ENCODE measurements at regions not wholly inside any gene's neighbourhood (a gene's known extent, or its start where the extent isn't known, plus 50 kb on each side); places are given as distances from the start of the nearest gene placed in this dataset.

DNA sequence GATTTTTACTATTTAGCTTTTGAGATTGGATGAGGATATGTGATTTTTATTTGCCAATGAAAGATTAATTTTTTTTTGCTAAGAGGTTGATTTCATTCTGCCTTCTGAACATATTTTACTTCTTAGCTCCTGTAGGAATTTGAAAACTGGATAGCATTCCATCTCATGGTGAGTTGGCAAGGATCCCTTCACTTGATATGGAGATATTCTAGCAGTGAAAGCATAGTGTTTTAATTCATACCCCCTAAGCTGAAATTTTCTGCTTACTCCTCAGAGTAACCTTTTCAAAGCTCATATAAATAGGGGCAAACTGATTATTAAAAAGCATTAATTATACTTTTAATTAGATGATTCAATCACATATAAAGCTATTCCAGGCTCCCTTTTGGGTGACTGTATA is 61.0 kb upstream of the KCNJ3 start:
- Histone ChIP-seq H3K9me3 (no peaks in the 10 kb centered on the region), H3K27ac (no peak overlapping the region), H3K4me3 (no peak overlapping the region), H3K27me3 (no peaks in the 10 kb centered on the region), H3K4me1 (no peaks in the 10 kb centered on the region), H3K36me3 (no peaks in the 10 kb centered on the region)
- TF ChIP-seq POLR2AphosphoS5 (IDR thresholded peaks at IDR 0.05), result no peak
- TF ChIP-seq, protein P1, sequence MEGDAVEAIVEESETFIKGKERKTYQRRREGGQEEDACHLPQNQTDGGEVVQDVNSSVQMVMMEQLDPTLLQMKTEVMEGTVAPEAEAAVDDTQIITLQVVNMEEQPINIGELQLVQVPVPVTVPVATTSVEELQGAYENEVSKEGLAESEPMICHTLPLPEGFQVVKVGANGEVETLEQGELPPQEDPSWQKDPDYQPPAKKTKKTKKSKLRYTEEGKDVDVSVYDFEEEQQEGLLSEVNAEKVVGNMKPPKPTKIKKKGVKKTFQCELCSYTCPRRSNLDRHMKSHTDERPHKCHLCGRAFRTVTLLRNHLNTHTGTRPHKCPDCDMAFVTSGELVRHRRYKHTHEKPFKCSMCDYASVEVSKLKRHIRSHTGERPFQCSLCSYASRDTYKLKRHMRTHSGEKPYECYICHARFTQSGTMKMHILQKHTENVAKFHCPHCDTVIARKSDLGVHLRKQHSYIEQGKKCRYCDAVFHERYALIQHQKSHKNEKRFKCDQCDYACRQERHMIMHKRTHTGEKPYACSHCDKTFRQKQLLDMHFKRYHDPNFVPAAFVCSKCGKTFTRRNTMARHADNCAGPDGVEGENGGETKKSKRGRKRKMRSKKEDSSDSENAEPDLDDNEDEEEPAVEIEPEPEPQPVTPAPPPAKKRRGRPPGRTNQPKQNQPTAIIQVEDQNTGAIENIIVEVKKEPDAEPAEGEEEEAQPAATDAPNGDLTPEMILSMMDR (IDR thresholded peaks at IDR 0.05), result no peak
- no peak for TF ChIP-seq POLR2A (IDR thresholded peaks at IDR 0.05)
- intact Hi-C loops (cut with DNase I; ENCODE audit: low total_unique reads), result no loop called here
- DNase-seq (ENCODE audit: low spot score in 2 of 2), result no peak

DNA sequence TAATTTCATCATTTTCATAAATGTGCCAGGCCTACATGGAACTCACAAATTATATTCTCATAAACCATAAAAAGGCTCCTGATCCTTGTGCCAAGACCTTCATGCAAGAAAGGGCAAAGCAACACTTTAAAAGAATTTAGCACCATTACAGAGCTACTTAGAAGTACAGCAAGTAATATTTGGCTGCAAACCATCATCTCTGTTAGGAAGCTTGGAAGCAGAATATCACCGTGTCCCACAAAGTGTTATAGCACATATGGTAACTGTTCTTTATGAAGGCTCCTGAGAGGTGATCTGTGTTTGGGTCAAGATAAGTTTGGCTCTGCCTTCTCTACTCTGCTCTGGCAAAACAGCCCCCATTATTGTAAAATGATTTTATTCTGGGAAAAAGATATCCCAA is 59.7 kb upstream of the KCNJ3 start:
- Histone ChIP-seq H3K36me3 (no peaks in the 10 kb centered on the region), H3K27ac (no peak overlapping the region), H3K4me3 (no peak overlapping the region), H3K27me3 (no peaks in the 10 kb centered on the region), H3K9me3 (no peaks in the 10 kb centered on the region), H3K4me1 (no peaks in the 10 kb centered on the region)
- DNase-seq (ENCODE audit: low spot score in 2 of 2), result no peak
- TF ChIP-seq POLR2A (IDR thresholded peaks at IDR 0.05) (no peak), POLR2AphosphoS5 (IDR thresholded peaks at IDR 0.05) (no peak)
- TF ChIP-seq, protein P1 (IDR thresholded peaks at IDR 0.05), result no peak
- intact Hi-C loops (cut with DNase I; ENCODE audit: low total_unique reads), result no loop called here

DNA sequence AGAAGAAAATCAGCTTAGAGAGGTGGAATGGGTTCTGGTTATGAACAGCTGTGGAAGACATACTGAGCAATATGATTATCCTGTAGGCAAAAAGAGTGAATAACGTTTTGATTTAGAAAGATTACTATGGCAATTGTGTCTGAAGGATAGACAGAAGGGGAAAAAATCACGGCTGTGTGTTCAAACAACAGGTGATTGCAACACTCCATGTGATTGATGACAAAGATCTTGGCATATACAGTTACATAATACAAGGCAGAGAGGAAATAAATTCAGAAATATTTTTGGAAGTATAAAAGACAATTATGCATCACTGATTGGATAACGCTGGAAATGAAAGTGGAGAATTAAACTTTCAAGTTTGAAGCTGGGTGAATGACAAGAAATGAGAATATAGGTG is 58.5 kb upstream of the KCNJ3 start:
- Histone ChIP-seq H3K4me1 (no peaks in the 10 kb centered on the region), H3K9me3 (no peaks in the 10 kb centered on the region), H3K4me3 (no peak overlapping the region), H3K27me3 (no peaks in the 10 kb centered on the region), H3K36me3 (no peaks in the 10 kb centered on the region), H3K27ac (no peak overlapping the region)
- no peak for DNase-seq (ENCODE audit: low spot score in 2 of 2)
- intact Hi-C loops (cut with DNase I; ENCODE audit: low total_unique reads), result loop anchor here (2.0 kb wide), 1 partner anchor 59 kb away; no protein-coding TSS in a partner anchor
- TF ChIP-seq, protein P1 (IDR thresholded peaks at IDR 0.05), result no peak
- TF ChIP-seq POLR2AphosphoS5 (IDR thresholded peaks at IDR 0.05) (no peak), POLR2A (IDR thresholded peaks at IDR 0.05) (no peak)
